Activated CD4-positive, alpha-beta T cell treated with anti-CD3 and anti-CD28 coated beads, Interleukin-2, amount 50 U/mL, for 4 hours (primary cell): ENCODE measurements at regions not wholly inside any gene's neighbourhood (a gene's known extent, or its start where the extent isn't known, plus 50 kb on each side); places are given as distances from the start of the nearest gene placed in this dataset.
"Not testable (repeated sequence)": the region's sequence is repeated elsewhere in the genome, so short reads cannot be mapped to it uniquely, and the experiment has no call there.

Experiments used
- DNase-seq, 2 experiments: peaks; one replicate each; pipeline ENCODE4 v3.0.0-alpha.2; 2020

DNA sequence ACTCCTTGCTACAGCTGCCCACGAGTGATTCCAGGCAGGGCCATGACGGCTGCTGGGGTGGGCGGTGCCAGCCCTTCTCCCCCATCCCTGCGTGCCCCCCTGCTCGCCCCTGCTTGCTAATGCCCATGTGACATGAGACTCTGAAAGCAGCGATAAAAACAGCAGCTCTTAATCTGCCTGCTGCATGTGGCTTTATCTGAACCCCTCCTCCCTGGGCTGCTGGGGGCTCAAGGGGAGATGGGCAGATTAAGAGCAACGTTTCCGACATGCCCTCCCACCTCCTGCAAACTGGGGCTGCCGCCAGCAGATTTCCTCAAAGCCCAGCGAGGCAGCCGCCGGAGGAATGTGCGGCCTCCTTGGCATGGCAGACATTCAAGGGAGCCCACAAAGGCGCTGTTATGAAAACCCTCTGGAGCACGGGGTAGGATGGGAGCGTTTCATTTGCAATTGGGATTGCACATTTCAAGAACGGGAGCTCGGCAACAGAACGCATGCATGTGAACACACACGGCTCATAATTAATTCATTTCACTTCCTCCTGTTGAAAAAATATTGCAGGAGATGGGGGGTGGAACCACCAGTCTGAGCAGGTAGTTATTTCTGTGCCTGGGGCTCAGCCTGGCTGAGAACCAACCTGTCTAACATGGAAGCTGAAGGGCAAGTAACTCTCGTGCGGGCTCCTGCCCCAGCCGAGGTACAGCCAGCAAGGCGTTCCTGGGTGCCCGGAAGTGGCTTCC is 504.2 kb upstream of the PROK2 start:
- DNase-seq, result no peak

DNA sequence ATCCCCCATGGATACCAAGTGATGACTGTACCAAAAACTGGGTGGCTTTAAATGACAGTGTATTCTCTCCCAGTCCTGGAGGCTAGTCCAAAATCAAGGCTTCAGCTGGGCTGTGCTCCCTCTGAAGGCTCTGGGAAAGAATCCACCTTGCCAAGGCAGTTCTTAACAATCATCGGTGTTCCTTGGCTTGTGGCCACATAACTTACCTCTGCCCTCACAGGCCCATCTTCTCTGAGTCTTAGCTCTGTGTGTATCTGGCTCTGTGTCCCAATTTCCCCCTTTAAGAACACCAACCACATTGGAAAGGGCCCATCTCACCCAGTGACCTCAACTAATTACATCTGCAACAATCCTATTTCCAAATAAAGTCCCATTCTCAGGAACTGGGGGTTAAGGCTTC is 503.0 kb upstream of the PROK2 start:
- no peak for DNase-seq

DNA sequence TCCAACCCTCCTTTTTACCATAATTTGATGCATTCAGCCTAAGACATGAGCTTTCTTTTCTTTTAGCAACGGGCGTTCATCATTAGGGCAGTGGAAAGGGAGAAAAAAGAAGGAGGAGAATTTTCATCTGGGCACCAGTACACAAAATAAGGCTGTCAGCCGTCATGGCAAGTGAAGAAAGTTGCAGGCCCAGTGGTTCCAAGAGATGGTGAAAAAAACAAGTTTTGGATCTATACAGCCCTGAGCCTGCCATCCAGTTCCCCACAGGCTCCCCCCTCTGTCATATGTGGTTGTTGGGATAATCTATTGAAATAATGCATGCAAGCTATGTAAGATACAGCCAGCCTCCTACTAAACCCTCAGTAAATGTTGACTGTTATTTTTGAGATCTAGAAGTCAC is 500.6 kb upstream of the PROK2 start:
- DNase-seq, result no peak

DNA sequence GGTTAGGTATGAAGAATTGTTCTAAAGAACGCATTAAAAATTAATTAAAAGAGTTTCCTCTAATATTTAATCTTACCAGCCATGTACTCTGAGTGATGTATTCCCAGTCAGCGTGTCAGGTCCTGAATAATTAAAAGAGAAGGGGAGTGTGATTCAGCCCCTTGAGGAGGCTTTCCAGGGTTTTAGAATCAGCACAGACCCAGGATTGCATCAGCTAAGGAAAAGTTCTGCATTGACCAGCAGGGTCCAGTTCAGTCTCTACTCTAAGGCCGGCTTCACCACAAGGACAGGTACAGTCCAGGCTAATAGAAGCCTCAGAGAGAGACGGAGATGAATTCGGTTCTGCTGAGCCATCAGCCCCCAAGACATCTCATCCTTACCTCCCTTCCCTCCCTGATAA is 499.5 kb upstream of the PROK2 start:
- DNase-seq, result no peak

- no peak for DNase-seq
Observed at GRCh38 chr3:72282918-72283317, 498.0 kb upstream of the PROK2 start.

DNA sequence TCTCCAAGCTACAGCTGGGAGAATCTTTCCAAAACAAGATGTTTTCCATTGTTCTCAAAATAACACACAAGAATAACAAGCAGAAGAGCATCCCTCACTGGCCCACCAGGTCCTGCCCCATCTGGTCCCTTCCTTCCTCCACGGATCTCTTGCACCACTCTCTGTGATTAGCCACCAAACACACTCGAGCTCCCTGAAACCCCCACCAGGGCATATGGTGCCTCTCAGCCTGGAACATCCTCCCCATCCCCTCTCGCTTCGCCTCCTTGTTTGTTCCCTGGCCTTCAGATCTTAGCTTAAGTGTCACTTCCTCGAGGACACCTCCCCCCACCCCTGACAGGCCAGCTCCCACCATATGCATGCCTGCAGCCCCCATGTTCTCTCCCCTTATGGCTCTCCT is 496.6 kb upstream of the PROK2 start:
- no peak for DNase-seq

GRCh38 chr3:72280876-72281275 is 495.9 kb upstream of the PROK2 start:
- DNase-seq, result no peak

DNA sequence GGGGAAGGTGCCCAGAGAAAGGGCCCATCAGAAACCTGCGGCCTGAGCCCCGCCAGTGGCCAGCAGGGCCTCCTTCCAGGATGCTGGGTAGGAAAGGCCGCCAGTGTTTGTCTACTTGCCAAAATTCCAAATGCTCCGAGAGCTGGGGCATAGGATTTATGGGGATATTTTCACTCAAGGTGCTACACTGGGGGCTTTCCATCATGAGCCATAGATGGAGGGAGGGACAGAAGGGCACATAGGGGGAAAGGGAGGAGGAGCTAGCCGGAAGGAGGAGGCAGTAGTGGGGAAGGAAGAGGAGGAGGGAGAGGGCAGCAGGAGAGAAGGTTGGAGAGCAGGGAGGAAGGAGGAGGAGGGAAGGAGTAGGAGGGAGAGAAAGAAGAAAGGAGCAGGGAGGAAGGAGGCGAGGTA is 494.7 kb upstream of the PROK2 start:
- DNase-seq, result no peak

GRCh38 chr3:72279068-72279604 is 494.2 kb upstream of the PROK2 start:
- DNase-seq, result no peak

DNA sequence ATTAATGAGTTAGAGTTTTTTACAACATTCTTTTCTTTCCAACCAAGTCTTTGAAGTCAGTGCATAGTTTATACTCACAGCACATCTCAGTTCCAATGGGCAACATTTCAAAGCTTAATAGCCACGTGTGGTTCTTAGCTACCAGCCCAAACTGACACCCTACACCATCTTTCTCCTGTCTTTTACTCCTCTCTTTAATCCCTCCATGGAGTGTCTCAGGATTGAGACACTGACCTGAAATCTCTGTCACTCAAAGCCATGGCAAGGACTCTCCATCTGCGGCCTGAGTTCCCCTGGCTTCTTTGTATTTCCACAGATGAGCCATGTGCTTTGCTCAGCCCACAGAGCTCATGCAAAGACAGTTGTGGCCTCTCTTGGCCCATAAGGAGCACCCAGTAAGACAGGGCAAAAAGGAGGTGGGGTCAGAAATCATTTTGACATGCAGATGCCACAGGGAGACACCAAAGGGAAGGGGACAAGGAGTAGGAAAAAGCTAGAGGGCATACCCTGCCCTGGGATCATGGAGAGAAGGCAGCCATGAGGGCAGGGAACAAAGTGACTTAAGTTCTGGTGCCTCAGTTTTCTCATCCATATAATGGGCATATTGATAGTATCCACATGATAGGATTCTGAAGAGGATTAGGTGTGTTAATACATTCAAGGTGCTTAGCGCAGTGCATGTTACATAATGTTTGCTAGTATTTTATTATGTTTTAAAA is 493.6 kb upstream of the PROK2 start:
- no peak for DNase-seq

- no peak for DNase-seq
Observed at GRCh38 chr3:72277710-72278109, 492.8 kb upstream of the PROK2 start.

DNA sequence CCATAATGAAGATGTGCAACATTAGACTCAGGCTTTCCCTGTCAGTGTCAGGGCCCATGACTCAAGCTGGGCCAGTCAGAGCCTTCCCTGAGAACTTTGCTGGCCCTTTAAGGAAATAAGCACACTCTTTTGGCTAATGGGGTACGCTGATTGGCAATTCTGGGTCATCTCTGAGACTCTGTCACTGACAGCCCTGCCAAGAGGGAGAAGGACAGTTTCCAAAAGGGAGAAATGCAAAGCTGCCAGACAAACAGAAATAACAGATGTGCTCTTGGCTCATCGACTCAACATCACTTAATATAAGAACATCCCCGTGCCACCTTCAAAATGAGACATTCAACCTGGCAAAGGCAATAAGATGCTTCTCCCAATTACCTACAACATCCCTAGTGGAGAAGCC is 491.9 kb upstream of the PROK2 start:
- no peak for DNase-seq

DNA sequence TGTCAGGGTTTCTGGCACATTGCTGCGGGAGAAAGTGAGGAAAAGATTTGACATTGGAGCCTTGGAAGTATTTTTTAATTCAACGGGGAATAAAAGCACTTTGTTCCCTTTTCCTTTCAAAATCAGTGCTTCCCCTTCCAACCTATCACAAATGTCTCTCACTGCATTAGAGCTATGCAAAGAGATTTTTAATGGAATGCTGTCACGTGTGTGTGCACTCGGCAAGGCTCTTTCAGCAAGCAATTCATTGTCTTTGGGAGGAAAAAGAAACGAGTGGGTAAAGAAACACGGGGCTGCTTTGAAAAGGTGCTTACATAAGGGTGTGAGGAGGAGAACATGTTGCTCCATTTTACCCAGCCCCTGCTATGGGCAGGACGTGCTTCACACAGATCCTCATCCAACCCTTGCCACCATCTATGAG is 490.4 kb upstream of the PROK2 start:
- DNase-seq, result no peak

GRCh38 chr3:72274493-72275330 is 489.8 kb upstream of the PROK2 start:
- DNase-seq, result no peak

DNA sequence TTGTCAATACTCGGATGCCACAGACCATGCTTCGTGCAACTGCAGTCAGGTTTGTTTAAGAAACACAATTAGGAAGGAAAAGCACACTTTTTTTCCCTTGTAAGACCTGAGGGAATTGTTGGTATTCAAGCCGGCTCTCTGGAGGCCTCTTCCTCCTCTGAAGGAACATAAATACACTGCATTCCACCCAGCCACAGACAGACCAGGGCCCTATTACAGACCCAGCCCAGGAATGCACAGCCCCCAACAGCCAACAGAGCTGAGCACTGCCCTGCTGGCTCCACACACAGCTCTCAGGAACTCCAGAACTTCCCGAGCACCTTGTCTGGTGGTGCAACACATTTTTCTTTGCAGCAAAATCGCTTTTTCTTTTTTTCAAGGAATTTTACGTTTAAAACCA is 488.7 kb upstream of the PROK2 start:
- DNase-seq, result no peak

DNA sequence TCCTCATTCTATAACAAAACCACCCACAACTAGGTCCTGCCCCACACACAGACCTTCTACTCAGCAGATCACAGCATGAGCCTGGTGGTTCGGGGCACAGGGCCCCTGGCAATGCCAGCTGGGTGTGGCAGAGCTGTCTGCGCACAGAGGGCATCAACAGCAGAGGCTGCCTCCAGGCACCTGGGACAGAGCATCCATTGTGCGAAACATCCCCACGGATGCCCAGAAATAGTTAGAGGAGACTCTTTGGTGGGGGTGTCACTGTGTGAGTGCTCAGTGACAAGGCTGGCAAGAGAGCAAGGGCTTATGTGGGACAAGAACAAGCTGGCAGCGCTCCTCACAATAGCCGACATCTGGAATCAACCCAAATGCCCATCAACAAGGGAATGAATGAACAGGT is 487.4 kb upstream of the PROK2 start:
- DNase-seq, result no peak

GRCh38 chr3:72271923-72272322 is 487.0 kb upstream of the PROK2 start:
- no peak for DNase-seq

- DNase-seq, result no peak
Observed at GRCh38 chr3:72271216-72271615, 486.3 kb upstream of the PROK2 start.

- DNase-seq, result no peak
Observed at GRCh38 chr3:72270730-72271129, 485.8 kb upstream of the PROK2 start.

GRCh38 chr3:72270072-72270681 is 485.2 kb upstream of the PROK2 start:
- DNase-seq, result no peak

- DNase-seq, result no peak
Observed at GRCh38 chr3:72269475-72269874, 484.5 kb upstream of the PROK2 start.

DNA sequence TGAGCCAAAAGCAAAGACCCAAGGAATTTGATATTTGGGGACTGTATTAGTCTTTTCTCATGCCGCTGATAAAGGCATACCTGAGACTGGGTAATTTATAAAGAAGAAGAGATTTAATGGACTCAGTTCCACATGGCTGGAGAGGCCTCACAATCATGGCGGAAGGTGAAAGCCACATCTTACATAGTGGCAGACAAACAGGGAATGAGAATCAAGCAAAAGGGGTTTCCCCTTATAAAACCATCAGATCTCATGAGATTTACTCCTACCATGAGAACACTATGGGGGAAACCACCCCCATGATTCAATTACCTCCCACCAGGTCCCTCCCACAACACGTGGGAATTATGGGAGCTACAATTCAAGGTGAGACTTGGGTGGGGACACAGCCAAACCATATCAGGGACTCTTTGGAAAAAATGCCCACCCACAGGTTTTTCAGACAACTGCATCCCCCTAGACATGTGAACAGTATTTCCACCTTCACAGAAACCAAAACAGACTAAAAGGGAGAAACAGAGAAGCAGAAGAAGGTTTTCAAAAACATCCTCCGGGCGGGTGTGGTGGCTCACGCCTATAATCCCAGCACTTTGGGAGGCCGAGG is 482.1 kb upstream of the PROK2 start:
- not testable (repeated sequence) for DNase-seq

GRCh38 chr3:72266016-72266370 is 481.0 kb upstream of the PROK2 start:
- no peak for DNase-seq
